Posterior cingulate gyrus (tissue), 11 donors: ENCODE measurements at regions not wholly inside any gene's neighbourhood (a gene's known extent, or its start where the extent isn't known, plus 50 kb on each side); places are given as distances from the start of the nearest gene placed in this dataset.
A peak's percentile ranks its signal among the peaks of the same experiment; 100 is the strongest.

Experiments used
- DNase-seq, 10 donors: peaks; one replicate each; pipeline versions ENCODE4 v3.0.0 to v3.0.0-alpha.2; 2020 to 2021; ENCODE audit warnings: mixed read lengths in 3 of 10
- intact Hi-C: fragments of 100-400 bp; cut with DNase I; formaldehyde crosslinking; loops from one replicate; pipeline ENCODE4 v1.15.1; 2023

- no peak for DNase-seq
- intact Hi-C loops: no loop called here
Observed at GRCh38 chr6:29884261-29884660, 56.6 kb downstream of the HLA-G start.

- no peak for DNase-seq
- intact Hi-C loops: loop anchor here (5.0 kb wide), 1 partner anchor 41 kb away; no protein-coding TSS in a partner anchor
Observed at GRCh38 chr6:29886701-29887100, 55.6 kb upstream of the HLA-A start.

GRCh38 chr6:29887330-29887818, 55.0 kb upstream of the HLA-A start:
- peak in 3 of 10 donors; percentile 34 to 83 (median 77) for DNase-seq
- intact Hi-C loops: loop anchor here (5.0 kb wide), 1 partner anchor 40 kb away; no protein-coding TSS in a partner anchor

GRCh38 chr6:29887819-29888776, 54.2 kb upstream of the HLA-A start:
- peak in 8 of 10 donors; percentile 31 to 90 (median 44) for DNase-seq
- intact Hi-C loops: loop anchor here (5.0 kb wide), 1 partner anchor 39 kb away; no protein-coding TSS in a partner anchor
